HAP-1 (cell line): ENCODE measurements at regions not wholly inside any gene's neighbourhood (a gene's known extent, or its start where the extent isn't known, plus 50 kb on each side); places are given as distances from the start of the nearest gene placed in this dataset.

Experiments used
- DNase-seq, 2 experiments: peaks; one replicate each; pipeline ENCODE4 v3.0.0-alpha.2; 2016 to 2020; ENCODE audit warnings: low spot score in 2 of 2
- H3K27me3 ChIP-seq: fragments of 250-450 bp; sonication (Bioruptor Pico); 2 replicates; pipeline ENCODE4 v1.5.1; 2020; ENCODE audit warnings: low read depth, mild to moderate bottlenecking, moderate library complexity
- H3K36me3 ChIP-seq: fragments of 250-450 bp; sonication (Bioruptor Pico); replicated peaks from 2 replicates; pipeline ENCODE4 v1.5.1; 2020; ENCODE audit warnings: mild to moderate bottlenecking
- H3K4me1 ChIP-seq: fragments of 250-450 bp; sonication (Bioruptor Pico); 2 replicates; pipeline ENCODE4 v1.5.1; 2020; ENCODE audit warnings: mild to moderate bottlenecking
- H3K4me3 ChIP-seq: fragments of 250-450 bp; sonication (Bioruptor Pico); 2 replicates; pipeline ENCODE4 v1.5.1; 2020; ENCODE audit warnings: mild to moderate bottlenecking, moderate library complexity
- H3K9me3 ChIP-seq: fragments of 250-450 bp; sonication (Bioruptor Pico); 2 replicates; pipeline ENCODE4 v1.5.1; 2020; ENCODE audit warnings: mild to moderate bottlenecking, moderate library complexity
- in situ Hi-C: fragments of 300-500 bp; cut with MboI; formaldehyde crosslinking; loops from 3 replicates; pipeline ENCODE4 v1.14.3; 2020; ENCODE audit warnings: low sequenced_read_pairs, inconsistent platforms, mixed read lengths

- no peak for DNase-seq
- H3K9me3 ChIP-seq = no peaks in the 10 kb centered on the region
- in situ Hi-C loops = no loop called here
Measured at GRCh38 chr11:112728288-112728687, 232.9 kb upstream of the NCAM1 start.

DNA sequence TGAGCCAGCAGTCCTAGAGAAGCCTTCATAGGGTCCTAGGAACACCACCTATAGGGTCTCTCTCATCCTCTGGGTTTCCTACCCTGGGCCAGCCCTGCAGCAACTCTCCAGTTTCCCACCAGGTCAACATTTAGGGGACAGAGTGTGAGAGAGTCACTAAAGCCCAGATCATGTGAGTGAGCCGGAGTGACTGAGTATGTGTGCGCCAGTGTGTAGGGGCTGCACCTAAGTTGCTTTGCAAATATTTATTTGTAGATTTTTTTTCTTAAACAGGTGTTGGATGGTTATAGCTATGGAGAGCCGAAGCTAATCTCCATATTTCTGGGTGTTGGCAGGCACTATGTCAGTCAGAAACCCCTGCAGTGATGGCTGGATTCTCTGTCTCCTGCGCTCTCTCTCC lies 232.5 kb upstream of the NCAM1 start:
- Histone ChIP-seq H3K4me3 (no peak overlapping the region), H3K4me1 (no peaks in the 10 kb centered on the region), H3K9me3 (no peaks in the 10 kb centered on the region), H3K27me3 (no peaks in the 10 kb centered on the region), H3K36me3 (no peaks in the 10 kb centered on the region)
- no peak for DNase-seq
- in situ Hi-C loops = no loop called here

More at GRCh38 chr11:112728288-112728687, 232.9 kb upstream of the NCAM1 start:
- Histone ChIP-seq H3K27me3 (no peaks in the 10 kb centered on the region), H3K4me1 (no peaks in the 10 kb centered on the region), H3K36me3 (no peaks in the 10 kb centered on the region), H3K4me3 (no peak overlapping the region)

GRCh38 chr11:112730591-112730990 lies 230.6 kb upstream of the NCAM1 start:
- Histone ChIP-seq H3K9me3 (no peaks in the 10 kb centered on the region), H3K36me3 (no peaks in the 10 kb centered on the region), H3K27me3 (no peaks in the 10 kb centered on the region), H3K4me1 (no peaks in the 10 kb centered on the region), H3K4me3 (no peak overlapping the region)
- DNase-seq = no peak
- in situ Hi-C loops = no loop called here

DNA sequence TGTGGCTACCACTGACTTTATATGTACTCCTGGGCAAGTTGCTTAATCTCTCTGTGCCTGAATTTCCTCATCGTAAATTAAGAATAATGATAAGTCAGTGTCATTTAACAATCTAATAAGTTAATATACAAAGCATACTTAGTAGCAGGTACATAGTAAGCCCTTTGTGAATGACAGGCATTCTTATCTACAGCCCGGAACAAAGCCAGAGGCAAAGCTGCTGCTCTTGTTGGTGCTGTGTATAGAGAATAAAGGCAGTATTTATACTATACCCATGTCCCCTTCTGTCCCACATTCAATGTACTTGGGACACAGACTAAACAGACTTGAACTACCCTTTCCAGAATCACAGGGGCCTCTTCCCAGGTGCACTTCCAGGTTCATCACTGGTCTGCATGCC lies 229.7 kb upstream of the NCAM1 start:
- H3K4me3 ChIP-seq = no peak overlapping the region
- no peaks in the 10 kb centered on the region for H3K4me1 ChIP-seq
- DNase-seq = no peak
- H3K36me3 ChIP-seq = no peaks in the 10 kb centered on the region
- in situ Hi-C loops = no loop called here
- no peaks in the 10 kb centered on the region for H3K9me3 ChIP-seq
- no peaks in the 10 kb centered on the region for H3K27me3 ChIP-seq

GRCh38 chr11:112732031-112732430 lies 229.2 kb upstream of the NCAM1 start:
- DNase-seq = no peak
- in situ Hi-C loops = no loop called here
- Histone ChIP-seq H3K4me1 (no peaks in the 10 kb centered on the region), H3K36me3 (no peaks in the 10 kb centered on the region), H3K4me3 (no peak overlapping the region), H3K27me3 (no peaks in the 10 kb centered on the region), H3K9me3 (no peaks in the 10 kb centered on the region)

- no peaks in the 10 kb centered on the region for H3K9me3 ChIP-seq
- H3K4me3 ChIP-seq = no peak overlapping the region
- DNase-seq = peak in 1 of 2 experiments; percentile 15
- H3K27me3 ChIP-seq = no peaks in the 10 kb centered on the region
- in situ Hi-C loops = no loop called here
- no peaks in the 10 kb centered on the region for H3K36me3 ChIP-seq
- H3K4me1 ChIP-seq = no peaks in the 10 kb centered on the region
Measured at GRCh38 chr11:112734207-112734606, 227.0 kb upstream of the NCAM1 start.

- in situ Hi-C loops = no loop called here
- DNase-seq = no peak
- Histone ChIP-seq H3K9me3 (no peaks in the 10 kb centered on the region), H3K4me3 (no peak overlapping the region), H3K4me1 (no peaks in the 10 kb centered on the region), H3K27me3 (no peaks in the 10 kb centered on the region), H3K36me3 (no peaks in the 10 kb centered on the region)
Measured at GRCh38 chr11:112735470-112735869, 225.8 kb upstream of the NCAM1 start.

DNA sequence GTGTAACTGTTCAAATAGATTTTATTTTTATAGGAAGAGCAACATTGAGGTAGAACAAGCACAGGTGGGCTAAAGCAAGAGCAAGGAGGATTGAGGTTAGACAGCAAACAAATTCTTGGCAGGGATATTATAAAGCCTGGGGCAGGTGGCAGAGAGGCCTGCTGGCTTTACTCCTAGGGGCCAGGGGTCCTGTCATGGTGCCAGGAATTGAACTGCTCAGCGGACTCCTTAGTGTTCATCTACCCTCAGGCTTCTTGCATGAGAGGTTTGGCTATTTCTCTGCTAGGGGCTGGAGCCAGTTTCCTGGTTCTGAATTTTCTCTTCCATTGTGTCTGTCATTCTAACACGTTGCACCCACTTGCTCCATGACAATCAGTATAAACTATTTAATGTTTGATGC lies 217.2 kb upstream of the NCAM1 start:
- in situ Hi-C loops = no loop called here
- H3K36me3 ChIP-seq = no peaks in the 10 kb centered on the region
- H3K27me3 ChIP-seq = no peaks in the 10 kb centered on the region
- no peak for DNase-seq
- H3K9me3 ChIP-seq = no peaks in the 10 kb centered on the region
- no peaks in the 10 kb centered on the region for H3K4me1 ChIP-seq
- H3K4me3 ChIP-seq = no peak overlapping the region

- no peaks in the 10 kb centered on the region for H3K9me3 ChIP-seq
- no peaks in the 10 kb centered on the region for H3K4me1 ChIP-seq
- no peak overlapping the region for H3K4me3 ChIP-seq
- no peak for DNase-seq
- H3K27me3 ChIP-seq = no peaks in the 10 kb centered on the region; the same call in 1 of the 2 replicates
- no peaks in the 10 kb centered on the region for H3K36me3 ChIP-seq
- in situ Hi-C loops = no loop called here
Measured at GRCh38 chr11:112745973-112746372, 215.2 kb upstream of the NCAM1 start.

- in situ Hi-C loops = no loop called here
- H3K36me3 ChIP-seq = no peaks in the 10 kb centered on the region
- no peaks in the 10 kb centered on the region; the same call in 1 of the 2 replicates for H3K27me3 ChIP-seq
- no peak for DNase-seq
- no peaks in the 10 kb centered on the region for H3K9me3 ChIP-seq
- no peak overlapping the region for H3K4me3 ChIP-seq
- H3K4me1 ChIP-seq = no peaks in the 10 kb centered on the region
Measured at GRCh38 chr11:112748252-112748651, 213.0 kb upstream of the NCAM1 start.

DNA sequence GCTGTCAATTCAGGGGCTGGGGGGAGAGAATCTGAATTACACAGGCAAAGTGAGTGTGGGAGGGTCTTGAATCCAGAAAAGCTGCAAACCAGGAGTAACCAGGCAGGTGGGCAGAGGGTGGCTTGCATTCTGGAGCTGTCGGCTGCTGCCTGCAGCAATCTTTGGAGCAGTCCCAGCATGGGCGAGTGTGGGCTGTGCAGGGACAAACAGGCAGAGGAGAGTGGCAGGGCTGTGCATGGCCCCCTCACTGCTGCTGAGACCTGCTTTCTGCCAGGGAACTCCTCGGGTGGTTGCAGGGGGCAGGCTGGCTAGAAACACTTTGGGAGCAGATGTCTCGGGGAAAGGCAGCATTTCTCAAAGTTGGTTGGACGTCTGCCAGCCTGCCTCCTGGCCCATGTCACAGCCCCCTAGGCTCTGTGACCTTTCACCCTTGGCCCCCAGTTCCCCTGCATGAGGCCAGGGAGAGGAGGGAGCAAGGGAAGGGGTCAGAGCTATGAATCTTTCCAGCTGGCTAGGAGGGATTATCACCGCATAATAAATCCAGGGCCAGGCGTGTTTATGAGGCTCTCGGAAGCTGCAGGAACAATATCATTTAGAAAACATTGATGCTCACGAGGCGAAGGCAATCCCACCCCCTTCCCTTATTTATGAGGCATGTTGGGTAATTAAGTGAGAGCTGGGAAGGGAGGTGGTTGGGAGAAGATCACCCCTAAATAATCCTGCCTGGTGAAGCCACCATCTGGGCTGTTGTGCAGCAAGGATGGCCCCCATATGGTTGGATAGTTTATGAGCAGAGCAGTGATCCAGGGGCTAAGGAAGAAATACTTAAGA lies 212.3 kb upstream of the NCAM1 start:
- H3K9me3 ChIP-seq = no peaks in the 10 kb centered on the region
- no peaks in the 10 kb centered on the region for H3K4me1 ChIP-seq
- H3K4me3 ChIP-seq = no peak overlapping the region
- H3K27me3 ChIP-seq = no peaks in the 10 kb centered on the region; the same call in 1 of the 2 replicates
- no peak for DNase-seq
- H3K36me3 ChIP-seq = no peaks in the 10 kb centered on the region
- in situ Hi-C loops = no loop called here

DNA sequence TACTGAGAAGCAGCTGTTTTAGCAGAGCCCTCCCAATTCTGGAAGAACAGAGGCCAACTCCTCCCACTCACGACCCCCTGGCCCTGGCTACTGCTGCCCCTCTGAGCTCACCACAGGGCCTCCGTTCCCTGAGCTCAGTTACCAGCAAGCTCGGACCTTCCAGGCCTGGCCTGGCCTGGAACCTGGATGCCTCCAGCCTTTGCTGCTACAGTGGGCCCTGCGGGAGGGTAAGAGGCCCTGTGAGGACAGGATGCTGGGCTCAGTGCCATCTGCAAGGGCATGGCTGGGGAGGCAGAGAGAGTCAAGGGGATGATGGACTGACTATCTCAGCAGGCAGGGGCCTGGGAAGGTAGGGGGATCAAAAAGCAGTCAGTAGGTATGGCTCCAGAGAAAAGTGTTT lies 209.9 kb upstream of the NCAM1 start:
- Histone ChIP-seq H3K9me3 (no peaks in the 10 kb centered on the region), H3K36me3 (no peaks in the 10 kb centered on the region), H3K27me3 (no peaks in the 10 kb centered on the region; the same call in 1 of the 2 replicates), H3K4me3 (no peak overlapping the region), H3K4me1 (no peaks in the 10 kb centered on the region)
- no peak for DNase-seq
- in situ Hi-C loops = no loop called here

DNA sequence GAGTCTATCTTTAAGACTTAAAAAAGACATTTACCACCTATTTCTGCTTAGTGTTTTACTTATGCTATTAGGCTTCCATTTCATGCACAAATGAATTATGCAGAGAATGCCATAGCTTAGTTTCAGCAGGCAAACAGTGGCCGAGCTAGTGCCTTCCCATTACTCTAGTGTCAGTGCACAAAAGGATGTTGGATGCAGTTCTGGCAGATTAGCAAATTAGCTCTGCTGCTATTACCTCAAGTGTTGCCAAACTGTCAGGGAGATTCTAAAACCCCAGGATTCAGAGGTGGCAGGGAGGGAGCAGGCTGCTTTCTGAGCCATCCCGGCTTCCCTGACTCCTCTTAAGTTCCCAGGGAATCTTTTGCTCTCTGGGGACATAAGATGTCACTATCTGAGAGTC lies 209.4 kb upstream of the NCAM1 start:
- in situ Hi-C loops = no loop called here
- DNase-seq = no peak

GRCh38 chr11:112752563-112752962 lies 208.7 kb upstream of the NCAM1 start:
- DNase-seq = no peak
- H3K4me3 ChIP-seq = no peak overlapping the region
- in situ Hi-C loops = no loop called here
- no peaks in the 10 kb centered on the region for H3K9me3 ChIP-seq
- H3K4me1 ChIP-seq = no peaks in the 10 kb centered on the region
- no peaks in the 10 kb centered on the region for H3K36me3 ChIP-seq
- H3K27me3 ChIP-seq = no peaks in the 10 kb centered on the region; the same call in 1 of the 2 replicates

More for the DNA sequence above, 209.4 kb upstream of the NCAM1 start:
- Histone ChIP-seq H3K4me3 (no peak overlapping the region), H3K27me3 (no peaks in the 10 kb centered on the region; the same call in 1 of the 2 replicates), H3K36me3 (no peaks in the 10 kb centered on the region), H3K9me3 (no peaks in the 10 kb centered on the region), H3K4me1 (no peaks in the 10 kb centered on the region)
